GM21529 (cell line): ENCODE measurements at regions not wholly inside any gene's neighbourhood (a gene's known extent, or its start where the extent isn't known, plus 50 kb on each side); places are given as distances from the start of the nearest gene placed in this dataset.

Source experiments
- ATAC-seq: cut with Tn5 transposase; IDR thresholded peaks from one replicate; pipeline ENCODE4 v1.9.1; 2021; ENCODE audit not compliant: unreplicated experiment

DNA sequence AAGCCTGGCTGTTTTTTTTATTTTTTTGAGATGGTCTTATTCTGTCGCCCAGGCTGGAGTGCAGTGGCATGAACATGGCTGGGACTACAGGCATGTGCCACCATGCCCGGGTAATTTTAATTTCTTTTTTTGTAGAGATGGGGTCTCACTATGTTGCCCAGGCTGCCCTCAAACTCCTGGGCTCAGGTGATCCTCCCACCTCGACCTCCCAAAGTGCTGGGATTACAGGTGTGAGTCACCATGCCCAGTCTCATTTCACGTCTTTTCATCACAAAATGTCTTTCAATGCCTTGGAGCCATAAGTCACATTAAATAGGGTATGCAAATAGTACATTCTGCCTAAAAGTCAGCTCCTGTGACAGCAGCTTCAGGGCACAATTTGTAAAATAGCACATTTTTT, 52.8 kb downstream of the SOX2 start:
- ATAC-seq, result no peak

DNA sequence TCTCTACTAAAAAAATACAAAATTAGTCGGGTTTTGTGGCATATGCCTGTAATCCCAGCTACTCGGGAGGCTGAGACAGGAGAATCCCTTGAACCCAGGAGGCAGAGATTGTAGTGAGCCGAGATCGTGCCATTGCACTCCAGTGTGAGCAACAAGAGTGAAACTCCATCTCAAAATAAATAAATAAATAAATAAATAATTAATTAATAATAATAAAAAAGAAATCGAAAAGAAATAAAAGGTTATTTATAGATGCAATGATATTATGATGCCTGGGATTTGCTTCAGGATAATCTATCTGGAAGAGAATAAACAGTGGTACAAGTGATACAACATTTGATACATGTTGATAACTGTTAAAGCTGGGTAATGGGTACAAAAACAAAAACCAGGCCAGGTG, 58.6 kb downstream of the SOX2 start:
- ATAC-seq, result no peak

DNA sequence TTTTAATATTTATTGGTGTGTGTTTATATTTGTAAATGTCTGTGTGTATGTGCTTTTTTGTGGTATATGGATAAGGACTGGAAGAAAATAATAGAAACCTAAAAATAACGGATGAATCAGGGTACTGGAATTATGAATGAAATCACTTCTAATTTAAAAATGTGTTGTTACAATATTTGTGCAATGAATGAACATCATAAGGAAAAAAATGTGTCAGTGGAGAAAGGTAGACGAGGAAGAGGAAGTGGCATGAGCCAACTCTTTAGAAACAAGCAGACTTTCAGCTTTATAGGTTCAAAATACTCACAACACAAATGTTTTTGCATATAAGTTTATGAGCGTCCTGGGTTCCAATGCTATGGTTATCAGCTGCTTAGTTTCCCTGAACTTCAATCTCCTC, 59.4 kb downstream of the SOX2 start:
- ATAC-seq, result no peak

DNA sequence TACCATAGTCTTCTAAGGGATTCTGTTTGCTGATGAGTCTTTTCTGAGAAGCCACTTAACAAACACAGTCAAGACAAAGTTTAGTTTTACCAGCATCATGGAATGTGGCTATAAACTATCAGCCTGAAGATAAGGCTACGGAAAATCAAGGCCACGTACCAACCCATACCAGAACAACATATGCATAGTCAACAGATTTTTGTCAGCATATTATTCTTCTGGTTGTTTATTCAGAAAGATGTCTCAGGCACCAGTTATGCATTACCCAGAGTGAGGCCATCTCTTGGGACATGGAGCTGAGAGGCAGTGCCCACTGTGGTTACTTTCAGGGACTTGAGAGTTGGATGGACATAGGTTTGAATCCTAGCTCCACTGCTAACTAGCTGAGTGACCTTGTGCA, 60.4 kb downstream of the SOX2 start:
- ATAC-seq, result no peak

DNA sequence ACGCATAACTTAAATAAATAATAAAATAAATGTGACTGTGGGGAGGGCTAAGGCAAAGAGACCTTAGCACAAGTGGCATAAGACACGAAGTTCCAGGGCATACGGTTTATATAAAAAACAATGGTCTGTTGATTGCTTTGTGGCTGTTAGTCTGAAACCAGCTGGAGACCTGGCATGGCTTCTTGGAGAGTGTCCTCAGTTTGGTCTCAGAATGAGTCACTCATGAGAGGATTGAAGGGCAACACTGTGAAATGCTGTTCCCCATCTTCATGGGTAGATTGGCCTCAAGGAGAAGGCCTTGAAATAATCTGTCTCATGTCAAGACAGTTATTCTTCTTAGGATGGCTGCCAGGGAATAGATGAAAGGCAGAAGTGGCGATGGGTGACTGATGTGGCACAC, 62.2 kb downstream of the SOX2 start:
- no peak for ATAC-seq

DNA sequence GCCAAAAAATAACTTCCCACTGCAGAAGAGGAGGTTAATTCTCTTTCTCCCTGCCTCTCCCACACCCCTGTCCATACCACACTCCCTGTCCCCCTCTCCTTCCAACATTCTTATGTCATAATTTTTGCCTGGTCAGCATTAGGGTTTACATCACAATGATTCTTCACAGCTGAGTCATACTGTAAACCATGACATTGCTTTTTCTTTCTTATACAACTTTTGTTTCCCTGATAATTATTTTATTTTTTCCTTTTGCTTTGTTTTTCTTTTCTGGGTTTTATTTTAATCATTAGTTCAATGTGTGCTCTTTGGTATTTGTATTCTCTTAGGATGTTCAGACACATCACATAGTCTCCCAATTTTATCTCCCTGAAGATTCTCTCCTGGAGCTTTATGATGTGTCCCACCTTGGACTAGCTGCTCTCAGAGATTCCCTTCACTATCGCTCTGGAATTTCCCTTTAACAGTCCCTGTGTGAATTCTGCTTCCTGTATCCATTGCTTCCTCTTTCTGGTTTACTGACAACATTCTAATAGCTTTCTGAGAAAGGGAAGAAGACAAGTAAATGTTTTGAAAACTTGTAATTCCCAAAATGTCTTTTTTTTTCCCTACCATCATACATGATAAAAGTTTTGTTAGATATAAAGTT, 70.7 kb downstream of the SOX2 start:
- no peak for ATAC-seq

DNA sequence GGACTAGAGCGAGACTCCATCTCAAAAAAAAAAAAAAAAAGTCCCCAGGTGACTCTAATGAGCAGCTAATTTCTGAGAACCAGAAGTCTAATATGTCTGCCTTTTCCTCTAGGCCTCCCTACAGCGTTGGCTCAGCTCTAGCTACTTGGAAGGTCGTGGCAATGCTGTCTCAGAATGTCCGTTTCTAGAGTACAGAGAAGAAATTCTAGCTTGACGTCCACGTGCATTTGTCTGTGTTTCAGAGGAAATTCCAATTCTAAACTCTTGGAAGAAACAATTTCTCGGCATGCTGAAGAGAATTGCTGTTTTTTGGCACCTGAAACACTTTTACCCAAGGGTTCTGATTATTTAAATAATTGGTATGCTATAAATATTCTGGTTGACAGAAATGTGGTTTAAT, 78.8 kb downstream of the SOX2 start:
- ATAC-seq, result no peak

DNA sequence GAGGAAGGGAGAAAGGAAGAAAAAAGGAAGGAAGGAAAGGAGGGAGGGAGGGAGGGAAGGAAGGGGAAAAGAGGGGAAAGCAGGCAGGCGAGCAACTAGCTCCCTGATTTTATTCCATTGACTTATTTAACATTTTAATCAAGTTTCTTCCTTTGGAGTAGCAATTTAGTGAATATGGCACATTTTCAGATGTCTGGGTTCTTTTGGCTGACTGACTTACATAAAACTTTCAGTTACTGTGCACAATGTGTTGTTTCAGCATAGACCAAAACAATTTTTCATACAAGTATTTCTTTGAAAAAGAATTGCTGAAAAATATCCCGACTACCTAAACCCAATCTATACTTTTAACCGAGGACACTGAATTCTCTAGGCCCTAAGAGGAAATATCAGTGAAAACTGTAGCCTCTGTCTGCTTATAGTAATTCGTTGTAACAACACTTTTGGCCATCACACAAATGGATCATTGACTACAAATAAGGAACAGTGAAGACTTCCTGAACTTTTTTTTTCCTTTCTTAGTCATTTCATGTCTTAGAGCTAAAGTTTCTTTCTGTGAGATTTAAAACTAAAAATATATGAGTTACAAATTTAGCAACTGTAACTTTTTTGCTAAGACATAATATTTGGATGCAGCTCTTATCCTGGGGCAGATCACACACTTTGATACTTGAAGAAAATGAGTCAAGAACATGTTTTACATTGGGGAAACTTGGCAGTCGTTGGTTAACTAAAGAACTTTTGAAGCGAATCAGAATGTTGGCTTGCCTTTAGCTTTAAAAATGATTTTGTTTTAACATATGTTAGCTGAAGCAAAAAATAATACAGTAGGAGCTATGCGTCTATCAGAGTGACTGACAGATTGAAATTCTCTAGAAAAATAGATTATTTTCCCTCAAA, 79.6 kb downstream of the SOX2 start:
- no peak for ATAC-seq

DNA sequence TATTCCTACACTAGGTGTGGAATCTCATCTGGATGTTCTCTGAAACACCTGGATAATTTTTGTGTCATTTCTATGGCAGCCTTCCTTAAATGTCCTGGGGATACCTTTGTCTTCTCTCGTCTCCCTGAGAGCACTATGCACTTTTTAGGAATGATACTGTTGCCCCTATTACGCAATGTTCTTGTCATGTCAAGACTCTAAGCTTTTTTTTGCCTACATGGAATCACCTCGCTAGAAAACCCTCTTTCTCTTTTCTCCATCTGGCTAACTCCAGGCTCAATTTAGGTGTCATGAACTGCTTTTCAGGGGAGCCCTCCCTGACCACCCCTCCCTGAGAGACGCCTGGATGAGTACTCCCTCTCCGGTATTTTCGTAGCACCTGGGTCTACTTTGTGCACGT, 81.3 kb downstream of the SOX2 start:
- ATAC-seq, result no peak

DNA sequence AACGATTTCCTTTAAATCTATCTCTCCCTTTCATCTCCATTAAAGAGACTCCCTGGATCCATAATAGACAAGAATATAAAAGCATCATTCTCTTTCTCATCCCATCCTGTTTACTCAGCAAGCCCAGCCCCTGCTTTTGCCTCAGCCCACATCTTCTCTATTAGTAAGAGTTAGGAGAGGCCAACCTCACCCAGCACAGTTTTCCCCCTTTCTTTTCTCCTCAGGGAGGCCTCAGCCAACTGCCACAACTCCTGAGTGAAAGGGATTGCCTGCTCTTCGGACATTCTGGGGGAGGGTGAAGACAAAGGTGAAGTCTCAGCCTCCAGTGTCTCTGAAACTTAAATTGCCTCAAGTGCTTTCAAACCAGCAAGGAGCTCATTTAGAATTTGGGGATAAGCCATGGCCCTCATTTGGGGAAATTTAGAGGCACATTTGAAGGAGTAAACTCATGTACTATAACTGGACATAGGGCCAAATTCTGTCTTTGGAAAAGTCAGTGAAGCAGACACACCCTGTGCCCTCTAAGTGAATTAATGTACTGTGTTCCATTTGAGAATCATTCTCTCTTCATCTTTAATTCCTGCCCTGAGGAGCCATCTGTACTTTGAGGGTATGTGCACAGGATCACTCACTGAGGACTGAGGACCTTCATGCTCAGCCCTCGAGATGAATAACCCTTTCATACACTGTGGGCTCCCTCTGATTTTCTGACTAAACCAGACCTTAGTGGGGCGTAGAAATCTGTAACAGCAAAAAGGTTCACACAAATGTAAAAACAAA, 82.5 kb downstream of the SOX2 start:
- no peak for ATAC-seq

DNA sequence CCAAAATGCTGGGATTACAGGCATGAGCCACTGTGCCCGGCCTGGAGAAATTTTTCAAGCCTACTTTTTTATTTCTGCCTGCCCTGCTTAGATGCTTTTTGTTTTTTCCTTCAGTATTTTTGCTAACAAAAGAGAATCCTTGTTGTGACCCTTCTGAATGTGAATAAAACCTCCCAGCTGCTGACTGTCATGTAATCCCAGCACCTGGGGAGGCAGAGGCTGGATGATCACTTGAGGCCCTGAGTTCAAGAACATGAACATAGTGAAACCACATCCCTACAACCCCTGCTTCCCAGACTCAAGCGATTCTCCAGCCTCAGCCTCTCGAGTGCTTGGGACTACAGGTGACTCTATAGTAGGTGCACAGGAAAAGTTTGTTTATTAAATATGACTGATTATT, 84.9 kb downstream of the SOX2 start:
- ATAC-seq, result no peak

DNA sequence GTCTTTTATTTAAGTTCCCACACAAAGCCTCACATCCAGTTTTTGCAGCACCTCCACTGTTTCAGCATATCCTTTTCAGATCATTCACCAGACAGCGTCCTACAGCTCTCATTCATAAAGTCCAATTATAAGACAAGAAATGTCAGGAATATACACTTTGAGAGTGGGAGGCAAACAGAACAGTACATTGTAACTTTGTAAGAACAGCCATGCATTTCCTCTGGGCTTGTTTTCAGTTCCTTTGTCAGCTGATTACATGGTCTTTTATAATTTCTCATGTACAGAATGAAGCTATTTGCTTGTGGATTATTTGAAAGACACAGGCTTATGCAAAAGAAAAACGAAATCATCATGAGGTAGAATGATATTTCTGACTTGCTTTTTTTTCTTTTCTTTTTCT, 85.7 kb downstream of the SOX2 start:
- no peak for ATAC-seq

DNA sequence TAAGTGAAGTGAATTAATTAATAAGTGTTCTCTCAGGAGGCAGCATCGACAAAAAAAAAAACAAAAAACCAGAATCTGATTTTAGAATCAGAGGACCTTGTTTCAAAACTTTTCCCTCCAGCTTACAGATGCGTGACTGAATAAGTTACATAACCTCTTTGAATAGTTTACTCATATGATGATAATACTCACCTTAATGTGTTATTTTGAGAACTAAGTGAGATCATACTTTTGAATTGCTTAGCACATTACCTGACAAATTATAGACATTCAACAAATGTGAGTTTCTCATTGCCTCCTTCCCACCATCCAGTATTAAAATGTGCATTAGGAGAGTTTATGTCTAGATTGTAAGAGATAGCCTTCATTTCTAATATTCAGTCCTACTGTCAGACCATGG, 94.0 kb downstream of the SOX2 start:
- no peak for ATAC-seq

DNA sequence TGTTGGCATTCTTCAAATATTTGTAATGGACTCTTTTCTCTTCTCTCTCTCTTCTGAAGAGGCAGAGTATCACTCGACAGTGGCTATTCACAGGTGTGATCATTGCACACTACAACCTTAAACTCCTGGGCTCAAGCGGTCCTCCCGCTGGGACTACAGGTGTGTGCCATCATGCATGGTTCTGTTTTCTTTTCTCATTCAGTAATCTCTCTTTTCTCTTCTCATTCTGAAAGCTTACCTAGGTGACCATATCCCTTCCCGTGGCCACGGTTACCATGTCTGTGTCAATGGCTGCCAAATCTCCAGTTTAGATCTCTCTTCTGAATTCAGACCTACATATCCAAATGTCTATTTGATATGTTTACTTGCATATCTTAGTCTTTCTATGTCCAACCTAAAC, 96.3 kb downstream of the SOX2 start:
- no peak for ATAC-seq

DNA sequence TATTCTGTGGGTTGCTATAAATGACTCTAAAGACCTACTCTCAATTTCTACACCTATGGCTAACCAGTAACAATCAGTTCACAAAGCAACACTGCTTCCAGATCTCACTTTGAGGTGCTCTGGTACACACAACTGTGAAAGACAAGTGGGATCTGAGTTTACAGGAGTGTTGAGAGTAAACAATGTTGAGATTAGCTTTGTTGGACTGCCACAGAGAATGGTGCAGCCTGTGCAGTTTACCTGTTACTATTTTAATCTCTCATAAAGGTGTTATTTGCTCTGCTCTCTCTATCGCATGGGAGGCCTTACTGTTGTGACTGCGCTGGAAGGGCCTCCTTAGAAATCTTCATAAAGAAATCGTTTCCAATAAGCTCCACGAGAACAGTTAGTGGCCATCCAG, 112.0 kb downstream of the SOX2 start:
- ATAC-seq, result no peak

DNA sequence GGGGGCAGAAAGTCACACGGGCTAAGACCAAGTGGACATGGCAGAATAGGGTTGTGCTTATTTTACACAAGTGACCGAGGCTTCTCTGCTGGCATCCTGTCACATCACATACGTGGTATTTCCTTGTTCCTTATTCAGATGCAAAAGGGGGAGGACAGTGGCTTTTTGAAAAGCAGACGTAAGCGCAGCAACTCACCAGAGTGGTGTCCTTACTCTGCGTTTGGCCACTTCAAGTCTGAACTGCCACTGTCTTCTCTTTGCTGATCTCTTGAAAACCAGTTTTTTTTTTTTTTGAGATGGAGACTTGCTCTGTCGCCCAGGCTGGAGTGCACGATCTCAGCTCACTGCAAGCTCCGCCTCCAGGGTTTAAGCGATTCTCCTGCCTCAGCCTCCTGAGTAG, 113.2 kb downstream of the SOX2 start:
- no peak for ATAC-seq

DNA sequence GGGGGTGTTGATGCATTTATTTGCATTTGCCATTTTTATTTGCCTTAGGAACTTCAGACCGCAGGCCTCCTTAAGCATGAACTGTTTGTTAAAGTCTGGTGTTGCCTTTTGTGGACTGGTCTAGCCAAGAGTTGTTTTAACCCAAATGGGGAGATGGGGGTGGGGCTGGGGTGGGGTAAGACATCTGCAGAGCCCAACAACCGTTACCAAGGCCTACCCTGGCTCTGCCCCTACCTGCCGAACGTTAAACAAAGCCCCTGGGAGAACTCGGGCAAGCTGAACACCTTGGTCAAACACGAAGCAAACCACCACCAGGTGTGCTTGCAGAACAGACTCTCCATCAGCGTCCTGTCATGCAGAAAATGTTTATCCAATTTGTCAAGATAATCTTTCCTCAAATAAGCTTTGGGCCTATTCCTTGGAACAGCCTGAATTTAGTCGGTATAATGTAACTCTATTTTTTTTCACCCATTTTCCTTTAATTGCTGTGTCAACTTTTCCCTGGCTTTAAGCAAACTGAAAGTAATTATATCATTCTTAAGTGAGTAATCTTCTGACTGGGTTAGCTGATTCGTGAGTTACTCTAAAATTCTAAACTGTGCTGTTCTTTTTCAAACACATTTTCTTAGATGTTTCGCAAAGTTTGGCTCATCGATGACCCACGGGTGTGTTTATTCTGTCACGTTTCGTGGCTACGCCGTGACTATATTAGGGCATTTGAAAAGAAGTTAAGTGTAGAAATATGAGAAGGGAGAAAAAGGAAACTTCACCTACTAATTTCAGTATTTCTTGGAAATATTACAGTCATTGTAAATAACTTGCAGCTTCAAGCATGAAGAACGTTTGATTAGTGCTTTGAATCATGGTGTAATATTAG, 127.6 kb downstream of the SOX2 start:
- peak; percentile 2 for ATAC-seq

DNA sequence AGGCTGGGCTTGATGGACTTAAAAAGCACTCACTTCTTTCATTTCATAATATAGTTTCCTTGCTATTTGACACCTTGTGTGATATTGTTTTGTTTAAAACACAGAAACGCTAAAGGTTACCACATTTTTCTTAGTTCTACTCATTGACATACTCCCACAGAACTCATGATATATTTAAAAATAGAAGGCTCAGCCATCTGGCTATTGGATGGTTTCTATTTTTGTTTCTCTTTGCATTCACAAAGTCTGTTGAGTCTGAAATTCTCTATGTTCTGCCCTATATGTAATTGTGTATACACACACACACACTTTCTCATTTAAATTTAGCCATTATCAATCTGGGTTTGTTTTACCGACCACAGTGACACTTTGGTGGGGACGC, 128.2 kb downstream of the SOX2 start:
- ATAC-seq, result peak; percentile 90

DNA sequence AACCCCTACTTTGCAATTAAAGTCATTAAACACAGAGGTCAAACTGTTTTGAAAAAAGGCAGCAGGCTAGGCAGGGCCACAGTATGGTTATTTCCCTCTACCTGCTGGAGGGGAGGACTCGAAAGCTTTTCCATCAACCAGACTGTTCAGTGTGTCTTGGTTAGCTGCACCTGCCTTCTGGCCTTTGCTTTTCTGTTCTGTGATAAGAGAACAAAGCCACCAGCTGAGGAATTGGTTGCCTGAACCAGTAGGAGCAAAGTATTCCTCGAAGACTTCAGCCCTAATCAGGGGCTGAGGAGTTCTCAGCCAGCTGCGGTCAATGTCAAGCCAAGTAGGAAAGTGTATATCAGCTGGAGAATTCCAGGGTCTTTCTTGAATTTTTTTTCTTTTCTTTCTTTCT, 132.5 kb downstream of the SOX2 start:
- ATAC-seq, result no peak

DNA sequence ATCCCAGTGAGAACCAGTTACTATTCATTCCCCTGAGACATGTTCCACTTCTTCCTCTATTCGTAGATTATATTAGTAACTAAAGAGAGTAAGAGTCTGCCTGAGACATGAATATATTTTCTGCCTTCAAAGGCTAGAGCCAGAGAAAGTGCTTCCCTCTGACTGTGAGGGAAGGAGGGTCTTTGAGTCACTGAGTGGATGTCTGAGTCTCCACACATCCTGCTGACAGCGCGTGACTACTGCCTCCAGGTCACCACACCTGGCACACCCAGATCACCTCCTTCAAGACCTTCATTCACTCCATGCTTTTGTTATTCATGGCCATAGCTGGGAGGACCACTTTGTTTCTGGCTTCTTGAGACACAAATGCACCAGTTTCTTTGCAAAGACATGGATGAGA, 135.6 kb downstream of the SOX2 start:
- ATAC-seq, result no peak

DNA sequence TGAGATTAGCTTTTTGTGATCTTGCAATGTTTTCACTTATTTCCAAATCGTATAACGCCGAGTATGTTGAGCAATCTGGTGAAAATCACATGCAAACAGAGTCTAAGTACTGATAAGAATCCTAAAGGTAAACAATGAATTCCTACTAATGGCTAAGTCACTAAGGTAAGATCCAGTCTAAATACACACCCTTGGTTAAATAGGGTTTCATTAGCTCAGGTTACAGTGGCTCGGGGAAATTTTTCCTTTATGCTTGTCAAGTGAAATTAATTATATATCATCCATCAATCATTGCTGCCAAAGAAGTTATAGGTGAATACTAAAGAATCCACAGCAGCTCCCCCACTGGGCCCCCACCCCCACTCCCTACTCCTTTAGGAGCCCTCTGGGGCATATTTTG, 139.3 kb downstream of the SOX2 start:
- no peak for ATAC-seq
